Neural cell (in vitro differentiated cells): ENCODE measurements at regions not wholly inside any gene's neighbourhood (a gene's known extent, or its start where the extent isn't known, plus 50 kb on each side); places are given as distances from the start of the nearest gene placed in this dataset.
"Not testable (repeated sequence)": the region's sequence is repeated elsewhere in the genome, so short reads cannot be mapped to it uniquely, and the experiment has no call there.

Experiments
- H2AFZ ChIP-seq: fragments of 200-600, 300-800 bp; sonication (generic), shearing (Covaris generic); 2 replicates; pipeline ENCODE4 v1.6.0; 2014; ENCODE audit warnings: low read depth, mild to moderate bottlenecking, antibody characterized with exemption, low read length, moderate library complexity
- H3F3A ChIP-seq: fragments of 200-600 bp; shearing (Covaris generic); 2 replicates; pipeline ENCODE4 v1.6.1; 2016; ENCODE audit warnings: mild to moderate bottlenecking, moderate library complexity, mixed read lengths, antibody characterized with exemption, low read length; ENCODE audit not compliant: insufficient read depth, poor library complexity, severe bottlenecking
- H3K27ac ChIP-seq: fragments of 200-600, 300-800 bp; sonication (generic), shearing (Covaris generic); 2 replicates; pipeline ENCODE4 v1.5.1; 2014; ENCODE audit warnings: mild to moderate bottlenecking, low read length, moderate library complexity
- H3K27me3 ChIP-seq: fragments of 300-800, 200-600 bp; sonication (generic), shearing (Covaris generic); 2 replicates; pipeline ENCODE4 v1.6.0; 2014; ENCODE audit warnings: mild to moderate bottlenecking, low read depth, low read length, moderate library complexity; ENCODE audit not compliant: insufficient read depth
- H3K36me3 ChIP-seq: fragments of 300-800, 200-600 bp; sonication (generic), shearing (Covaris generic); 2 replicates; pipeline ENCODE4 v1.5.1; 2014; ENCODE audit warnings: mild to moderate bottlenecking, antibody characterized with exemption, low read length, moderate library complexity; ENCODE audit not compliant: insufficient read depth
- H3K4me2 ChIP-seq: fragments of 300-800, 200-600 bp; sonication (generic), shearing (Covaris generic); 2 replicates; pipeline ENCODE4 v1.6.0; 2014; ENCODE audit warnings: mild to moderate bottlenecking, low read length
- H3K4me3 ChIP-seq: fragments of 300-800, 200-600 bp; sonication (generic), shearing (Covaris generic); 2 replicates; pipeline ENCODE4 v1.5.1; 2014; ENCODE audit warnings: mild to moderate bottlenecking, low read length, moderate library complexity
- H3K79me2 ChIP-seq: fragments of 200-600 bp; shearing (Covaris generic); replicated peaks from 2 replicates; pipeline ENCODE4 v1.6.0; 2014; ENCODE audit warnings: mild to moderate bottlenecking, low read length, moderate library complexity; ENCODE audit not compliant: insufficient read depth
- H3K9ac ChIP-seq: fragments of 300-800, 200-600 bp; sonication (generic), shearing (Covaris generic); 2 replicates; pipeline ENCODE4 v1.6.1; 2016; ENCODE audit warnings: mild to moderate bottlenecking, low read length, mixed read lengths
- H3K9me2 ChIP-seq: fragments of 200-600 bp; shearing (Covaris generic); 2 replicates; pipeline ENCODE4 v1.6.1; 2016; ENCODE audit warnings: mild to moderate bottlenecking, low read length, mixed read lengths; ENCODE audit not compliant: insufficient read depth
- H3K9me3 ChIP-seq: fragments of 200-600, 300-800 bp; sonication (generic), shearing (Covaris generic); 2 replicates; pipeline ENCODE4 v1.6.1; 2016; ENCODE audit warnings: mild to moderate bottlenecking, mixed run types, low read length, moderate library complexity, mixed read lengths
- H4K20me1 ChIP-seq: fragments of 200-600 bp; shearing (Covaris generic); 2 replicates; pipeline ENCODE4 v1.6.1; 2016; ENCODE audit warnings: mild to moderate bottlenecking, mixed run types; ENCODE audit not compliant: insufficient read depth
- CTCF ChIP-seq: fragments of 450-650 bp; IDR thresholded peaks from 2 replicates; pipeline ENCODE4 v1.5.1; 2014; ENCODE audit warnings: antibody characterized with exemption, mild to moderate bottlenecking, moderate library complexity; ENCODE audit not compliant: poor library complexity, severe bottlenecking
- EP300 ChIP-seq: fragments of 450-650 bp; conservative IDR thresholded peaks from 2 replicates; pipeline ENCODE4 v1.6.1; 2014; ENCODE audit warnings: antibody characterized with exemption, mild to moderate bottlenecking, moderate library complexity; ENCODE audit not compliant: poor library complexity, severe bottlenecking
- EZH2 ChIP-seq: fragments of 200-600, 300-800 bp; shearing (Covaris generic), sonication (generic); IDR thresholded peaks from 2 replicates; pipeline ENCODE4 v1.6.1; 2014; ENCODE audit warnings: antibody characterized with exemption, low read length, borderline replicate concordance, mild to moderate bottlenecking; ENCODE audit not compliant: insufficient read depth, poor library complexity, severe bottlenecking
- MXI1 ChIP-seq: fragments of 450-650 bp; conservative IDR thresholded peaks from 2 replicates; pipeline ENCODE4 v1.6.1; 2014; ENCODE audit warnings: antibody characterized with exemption, mild to moderate bottlenecking; ENCODE audit not compliant: poor library complexity, severe bottlenecking
- POLR2AphosphoS5 ChIP-seq: IDR thresholded peaks from 2 replicates; pipeline ENCODE4 v1.6.1; 2012
- RAD21 ChIP-seq: fragments of 450-650 bp; conservative IDR thresholded peaks from 2 replicates; pipeline ENCODE4 v1.6.1; 2014; ENCODE audit warnings: antibody characterized with exemption, mild to moderate bottlenecking, moderate library complexity
- REST ChIP-seq: IDR thresholded peaks from 2 replicates; pipeline ENCODE4 v1.6.1; 2012; ENCODE audit warnings: borderline replicate concordance
- SMC3 ChIP-seq: fragments of 450-650 bp; conservative IDR thresholded peaks from 2 replicates; pipeline ENCODE4 v1.6.1; 2014; ENCODE audit warnings: antibody characterized with exemption, mild to moderate bottlenecking, moderate library complexity; ENCODE audit not compliant: poor library complexity
- TAF1 ChIP-seq: IDR thresholded peaks from 2 replicates; pipeline ENCODE4 v1.6.1; 2012; ENCODE audit warnings: low read depth

GRCh38 chr10:9175200-9175599 is 1120.7 kb downstream of the GATA3 start:
- H2AFZ ChIP-seq = no peak overlapping the region
- no peaks in the 10 kb centered on the region for H3K27me3 ChIP-seq

GRCh38 chr10:9183197-9183880 is 1128.9 kb downstream of the GATA3 start:
- H3K79me2 ChIP-seq, H3K9ac ChIP-seq, H3K9me3 ChIP-seq: not testable (repeated sequence)

More at GRCh38 chr10:9175200-9175599, 1120.7 kb downstream of the GATA3 start:
- no peaks in the 10 kb centered on the region for H3K9me3 ChIP-seq
- no peaks in the 10 kb centered on the region for H3K36me3 ChIP-seq
- H3K79me2 ChIP-seq = no peaks in the 10 kb centered on the region
- H3K27ac ChIP-seq = no peak overlapping the region
- no peaks in the 10 kb centered on the region for H3F3A ChIP-seq
- H3K9ac ChIP-seq = no peak overlapping the region
- no peak overlapping the region for H3K4me3 ChIP-seq
- no peaks in the 10 kb centered on the region for H3K9me2 ChIP-seq
- no peak overlapping the region for H3K4me2 ChIP-seq
- no peaks in the 10 kb centered on the region for H4K20me1 ChIP-seq
- TF ChIP-seq TAF1 (no peak), CTCF (no peak)

GRCh38 chr10:9188022-9188810 is 1133.7 kb downstream of the GATA3 start:
- TF ChIP-seq POLR2AphosphoS5 (no peak), EP300 (no peak), REST (no peak), RAD21 (no peak), SMC3 (no peak), TAF1 (no peak), MXI1 (no peak), EZH2 (no peak)
- H3K9me3 ChIP-seq = no peaks in the 10 kb centered on the region
- H3F3A ChIP-seq = no peaks in the 10 kb centered on the region
- no peaks in the 10 kb centered on the region for H3K79me2 ChIP-seq
- H3K9ac ChIP-seq = no peak overlapping the region
- H3K27ac ChIP-seq = no peak overlapping the region
- no peak overlapping the region for H3K4me2 ChIP-seq
- no peaks in the 10 kb centered on the region for H3K27me3 ChIP-seq
- no peak overlapping the region for H3K4me3 ChIP-seq
- H2AFZ ChIP-seq = no peak overlapping the region
- no peaks in the 10 kb centered on the region for H4K20me1 ChIP-seq
- no peaks in the 10 kb centered on the region for H3K36me3 ChIP-seq
- no peaks in the 10 kb centered on the region for H3K9me2 ChIP-seq

More at GRCh38 chr10:9183197-9183880, 1128.9 kb downstream of the GATA3 start:
- H3K27me3 ChIP-seq, H2AFZ ChIP-seq, H3K27ac ChIP-seq, H3K4me3 ChIP-seq, H3K36me3 ChIP-seq, H3K9me2 ChIP-seq, H3K4me2 ChIP-seq, H4K20me1 ChIP-seq, H3F3A ChIP-seq: not testable (repeated sequence)
